LNCAP (cell line): ENCODE measurements at regions not wholly inside any gene's neighbourhood (a gene's known extent, or its start where the extent isn't known, plus 50 kb on each side); places are given as distances from the start of the nearest gene placed in this dataset.

Source experiments
- TF ChIP-seq, protein P1 (sequence below): fragments of 450-650 bp; IDR thresholded peaks from 2 replicates; pipeline ENCODE4 v1.5.1; 2017; ENCODE audit warnings: mild to moderate bottlenecking

DNA sequence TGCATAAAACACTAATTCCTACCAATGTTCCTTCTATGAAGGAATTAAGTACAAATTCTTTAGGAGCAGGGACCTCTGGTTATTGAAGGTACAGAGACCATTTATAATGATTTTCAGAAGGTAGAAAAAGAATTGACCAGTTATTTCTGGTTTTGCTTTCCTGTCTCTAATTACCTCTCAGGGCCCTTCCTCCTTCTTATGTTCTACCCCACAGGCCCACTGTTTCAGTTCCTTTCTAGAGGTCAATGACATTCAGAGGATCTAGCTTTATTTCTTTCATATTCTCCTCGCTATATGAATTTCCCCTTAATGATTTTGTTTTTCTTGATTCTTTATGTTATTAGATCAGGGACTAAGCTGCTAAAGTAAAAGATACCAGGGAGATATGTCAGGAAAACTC, 345.0 kb upstream of the SPRY2 start:
- TF ChIP-seq, protein P1, sequence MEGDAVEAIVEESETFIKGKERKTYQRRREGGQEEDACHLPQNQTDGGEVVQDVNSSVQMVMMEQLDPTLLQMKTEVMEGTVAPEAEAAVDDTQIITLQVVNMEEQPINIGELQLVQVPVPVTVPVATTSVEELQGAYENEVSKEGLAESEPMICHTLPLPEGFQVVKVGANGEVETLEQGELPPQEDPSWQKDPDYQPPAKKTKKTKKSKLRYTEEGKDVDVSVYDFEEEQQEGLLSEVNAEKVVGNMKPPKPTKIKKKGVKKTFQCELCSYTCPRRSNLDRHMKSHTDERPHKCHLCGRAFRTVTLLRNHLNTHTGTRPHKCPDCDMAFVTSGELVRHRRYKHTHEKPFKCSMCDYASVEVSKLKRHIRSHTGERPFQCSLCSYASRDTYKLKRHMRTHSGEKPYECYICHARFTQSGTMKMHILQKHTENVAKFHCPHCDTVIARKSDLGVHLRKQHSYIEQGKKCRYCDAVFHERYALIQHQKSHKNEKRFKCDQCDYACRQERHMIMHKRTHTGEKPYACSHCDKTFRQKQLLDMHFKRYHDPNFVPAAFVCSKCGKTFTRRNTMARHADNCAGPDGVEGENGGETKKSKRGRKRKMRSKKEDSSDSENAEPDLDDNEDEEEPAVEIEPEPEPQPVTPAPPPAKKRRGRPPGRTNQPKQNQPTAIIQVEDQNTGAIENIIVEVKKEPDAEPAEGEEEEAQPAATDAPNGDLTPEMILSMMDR = no peak

DNA sequence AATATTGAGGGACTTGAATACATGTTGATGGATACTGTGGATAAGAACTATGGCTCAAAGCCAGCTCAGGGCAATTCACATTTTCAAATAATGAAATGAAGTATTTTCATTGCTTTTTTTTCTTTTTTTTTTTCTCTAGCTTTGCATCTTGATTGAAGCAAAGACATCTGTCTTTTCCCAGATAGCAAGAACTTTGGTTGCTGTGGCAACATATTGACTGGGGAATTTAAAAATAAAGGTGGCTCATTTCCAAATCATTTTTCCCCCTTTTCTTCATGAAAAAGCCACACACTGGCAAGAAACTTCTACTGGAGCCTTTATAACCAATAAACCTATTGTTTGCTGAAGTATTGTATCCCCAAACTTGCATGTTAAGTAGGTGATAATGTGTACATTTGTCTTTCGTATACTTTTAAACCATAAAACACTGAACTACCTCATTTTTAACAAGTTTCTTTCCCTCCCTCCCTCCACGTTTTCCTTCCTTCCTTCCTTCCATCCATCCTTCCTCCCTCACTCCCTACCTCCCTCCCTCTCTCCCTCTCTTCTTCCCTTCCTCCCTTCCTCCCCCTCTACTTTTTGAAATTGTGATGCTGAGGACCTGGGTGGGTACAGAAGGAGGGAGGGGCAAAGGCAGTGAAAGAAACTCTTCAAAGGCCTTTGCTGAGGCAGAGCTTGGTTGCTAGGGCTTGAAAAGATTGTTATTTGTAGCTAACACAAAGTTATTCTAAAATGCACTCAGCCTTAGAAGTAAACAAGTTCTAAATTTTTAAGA, 343.5 kb upstream of the SPRY2 start:
- TF ChIP-seq, protein P1 = no peak

DNA sequence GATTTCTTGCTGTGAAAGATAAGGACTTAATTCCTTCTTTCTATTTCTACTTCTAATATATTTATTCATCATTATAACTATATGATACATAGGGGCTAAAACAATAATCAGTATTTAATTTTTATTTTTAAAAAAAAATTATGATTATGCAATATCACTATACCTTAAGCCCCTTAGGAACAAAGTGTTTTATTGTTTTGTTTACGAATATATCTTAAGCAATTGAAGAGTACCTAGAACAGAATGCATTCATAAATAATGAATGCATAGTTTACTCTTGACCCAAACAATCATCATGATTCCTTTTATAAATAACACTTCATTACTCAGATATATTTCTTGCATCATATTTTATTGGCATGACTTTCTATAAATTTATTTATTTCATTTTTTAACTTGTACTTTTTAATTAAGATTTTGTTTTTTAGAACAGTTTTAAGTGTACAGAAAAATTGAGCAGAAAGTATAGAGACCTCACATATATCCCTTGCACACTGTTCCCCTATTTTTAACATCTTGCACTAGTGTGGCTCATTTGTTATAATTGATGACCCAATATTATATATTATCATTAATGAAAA, 339.9 kb upstream of the SPRY2 start:
- TF ChIP-seq, protein P1 = no peak

DNA sequence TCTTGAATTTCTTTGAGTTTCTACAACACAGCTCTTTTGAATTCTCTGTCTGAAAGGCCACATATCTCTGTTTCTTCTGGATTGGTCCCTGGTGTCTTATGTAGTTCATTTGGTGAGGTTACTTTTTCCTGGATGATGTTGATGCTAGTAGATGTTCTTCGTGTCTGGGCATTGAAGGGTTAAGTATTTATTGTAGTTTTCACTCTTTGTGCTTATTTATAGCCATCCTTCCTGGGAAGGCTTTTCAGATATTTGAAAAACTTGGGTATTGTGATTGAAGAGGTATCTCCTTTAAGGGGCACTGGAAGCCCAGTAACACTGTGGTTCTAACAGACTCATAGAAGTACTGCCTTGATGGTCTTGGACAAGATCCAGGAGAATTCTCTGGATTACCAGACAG, 338.5 kb upstream of the SPRY2 start:
- TF ChIP-seq, protein P1 = no peak

DNA sequence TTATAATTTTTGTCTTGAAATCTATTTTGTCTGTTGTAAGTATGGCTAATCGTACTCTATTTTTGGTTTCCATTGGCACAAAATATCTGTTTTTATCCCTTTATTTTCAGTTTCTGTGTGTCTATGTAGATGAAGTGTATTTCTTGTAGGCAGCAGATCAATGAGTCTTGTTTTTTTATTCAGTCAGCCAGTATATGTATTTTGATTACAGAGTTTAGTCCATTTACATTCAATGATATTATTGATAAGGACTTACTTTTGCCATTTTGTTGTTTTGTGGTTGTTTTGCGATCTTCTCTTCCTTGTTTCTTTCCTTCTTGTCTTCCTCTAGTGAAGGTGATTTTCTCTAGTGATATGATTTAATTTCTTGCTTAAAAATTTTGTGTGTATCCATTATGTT, 336.3 kb upstream of the SPRY2 start:
- TF ChIP-seq, protein P1 = no peak

GRCh38 chr13:80671773-80672172, 330.8 kb upstream of the SPRY2 start:
- TF ChIP-seq, protein P1 = no peak

- TF ChIP-seq, protein P1 = no peak
These were observed 328.2 kb upstream of the SPRY2 start for GRCh38 chr13:80669112-80669511.
